HEK293 (cell line): ENCODE measurements at regions not wholly inside any gene's neighbourhood (a gene's known extent, or its start where the extent isn't known, plus 50 kb on each side); places are given as distances from the start of the nearest gene placed in this dataset.

Experiments used
- CTCF ChIA-PET: fragments of 350-600 bp; formaldehyde crosslinking; extraction: SDS; loops from one replicate; lab custom pipeline; 2021; ENCODE audit warnings: antibody characterized with exemption; lab: Yijun Ruan, JAX
- POLR2A ChIA-PET: fragments of 300-600 bp; formaldehyde crosslinking; extraction: SDS; loops from one replicate; lab custom pipeline; 2020; ENCODE audit warnings: antibody characterized with exemption, inconsistent platforms; lab: Yijun Ruan, JAX
- H3K27ac ChIP-seq: fragments of 200-500 bp; sonication (Bioruptor generic); 2 replicates; pipeline ENCODE4 v1.5.1; 2014; ENCODE audit warnings: low read depth, low read length, control low read depth, inconsistent platforms; ENCODE audit errors: extremely low read depth
- H3K36me3 ChIP-seq, 2 experiments: fragments of 200-500 bp in 1 of 2; sonication (Bioruptor generic) in 1 of 2; 1 replicate in 1 of 2; 2 replicates in 1 of 2; pipeline ENCODE4 v1.5.1; 2014 to 2017; ENCODE audit warnings: inconsistent platforms in 2 of 2, low read length in 2 of 2; ENCODE audit not compliant: control insufficient read depth in 2 of 2, insufficient read depth in 1 of 2
- H3K4me1 ChIP-seq: fragments of 200-500 bp; sonication (Bioruptor generic); 2 replicates; pipeline ENCODE4 v1.5.1; 2014; ENCODE audit warnings: mild to moderate bottlenecking, low read length, inconsistent platforms; ENCODE audit not compliant: control insufficient read depth, insufficient read depth
- H3K4me3 ChIP-seq: 2 replicates; pipeline ENCODE4 v1.5.1; 2011; ENCODE audit warnings: low read depth, mild to moderate bottlenecking, control low read depth, low read length, moderate library complexity
- H3K9me3 ChIP-seq: fragments of 200-500 bp; sonication (Bioruptor generic); 2 replicates; pipeline ENCODE4 v1.5.1; 2014; ENCODE audit warnings: low read depth, low read length, inconsistent platforms; ENCODE audit not compliant: control insufficient read depth, insufficient read depth
- HOXC10 ChIP-seq: sonication (generic); formaldehyde crosslinking; IDR thresholded peaks from 2 replicates; pipeline ENCODE4 v1.8.1; 2023; ENCODE audit warnings: mild to moderate bottlenecking, missing genetic modification reagents
- HOXD13 ChIP-seq: sonication (generic); formaldehyde crosslinking; IDR thresholded peaks from 2 replicates; pipeline ENCODE4 v1.8.0; 2022; ENCODE audit warnings: missing genetic modification reagents, borderline replicate concordance
- INSM2 ChIP-seq: fragments of 450-650 bp; formaldehyde crosslinking; IDR thresholded peaks from 2 replicates; pipeline ENCODE4 v1.5.1; 2016; ENCODE audit warnings: missing biosample characterization, missing genetic modification characterization
- KLF16 ChIP-seq: fragments of 450-650 bp; formaldehyde crosslinking; IDR thresholded peaks from 2 replicates; pipeline ENCODE4 v1.5.1; 2017; ENCODE audit warnings: missing biosample characterization, missing genetic modification characterization
- REPIN1 ChIP-seq: fragments of 450-650 bp; formaldehyde crosslinking; IDR thresholded peaks from 2 replicates; pipeline ENCODE4 v1.5.1; 2017; ENCODE audit warnings: missing biosample characterization, missing genetic modification characterization, low read depth
- ZBTB11 ChIP-seq: fragments of 450-650 bp; formaldehyde crosslinking; conservative IDR thresholded peaks from 2 replicates; pipeline ENCODE4 v1.5.1; 2016; ENCODE audit warnings: low read depth, missing biosample characterization, missing genetic modification characterization
- ZBTB17 ChIP-seq: fragments of 450-650 bp; formaldehyde crosslinking; IDR thresholded peaks from 2 replicates; pipeline ENCODE4 v1.5.1; 2016; ENCODE audit warnings: missing biosample characterization, missing genetic modification characterization
- ZBTB21 ChIP-seq: fragments of 450-650 bp; formaldehyde crosslinking; IDR thresholded peaks from 2 replicates; pipeline ENCODE4 v1.5.1; 2017; ENCODE audit warnings: missing biosample characterization, missing genetic modification characterization
- ZIC2 ChIP-seq: fragments of 450-650 bp; formaldehyde crosslinking; IDR thresholded peaks from 2 replicates; pipeline ENCODE4 v1.5.1; 2016; ENCODE audit warnings: missing biosample characterization, missing genetic modification characterization
- ZNF248 ChIP-seq: fragments of 450-650 bp; formaldehyde crosslinking; IDR thresholded peaks from 2 replicates; pipeline ENCODE4 v1.5.1; 2017; ENCODE audit warnings: missing biosample characterization, missing genetic modification characterization
- ZNF366 ChIP-seq: fragments of 450-650 bp; formaldehyde crosslinking; conservative IDR thresholded peaks from 2 replicates; pipeline ENCODE4 v1.5.1; 2016; ENCODE audit warnings: missing biosample characterization, missing genetic modification characterization
- ZNF529 ChIP-seq: fragments of 450-650 bp; formaldehyde crosslinking; IDR thresholded peaks from 2 replicates; pipeline ENCODE4 v1.5.1; 2017; ENCODE audit warnings: missing genetic modification characterization, missing biosample characterization; ENCODE audit not compliant: insufficient replicate concordance
- ZNF548 ChIP-seq: fragments of 450-650 bp; formaldehyde crosslinking; IDR thresholded peaks from 2 replicates; pipeline ENCODE4 v1.5.1; 2016; ENCODE audit warnings: missing biosample characterization, missing genetic modification characterization
- ZNF561 ChIP-seq: fragments of 450-650 bp; IDR thresholded peaks from 2 replicates; pipeline ENCODE4 v1.5.1; 2018; ENCODE audit warnings: missing biosample characterization, missing genetic modification characterization, borderline replicate concordance
- ZNF585B ChIP-seq: fragments of 450-650 bp; formaldehyde crosslinking; IDR thresholded peaks from 2 replicates; pipeline ENCODE4 v1.5.1; 2016; ENCODE audit warnings: missing biosample characterization, missing genetic modification characterization
- ZNF610 ChIP-seq: fragments of 450-650 bp; formaldehyde crosslinking; IDR thresholded peaks from 2 replicates; pipeline ENCODE4 v1.5.1; 2016; ENCODE audit warnings: missing biosample characterization, missing genetic modification characterization, borderline replicate concordance
- ZSCAN16 ChIP-seq: fragments of 450-650 bp; formaldehyde crosslinking; IDR thresholded peaks from 2 replicates; pipeline ENCODE4 v1.5.1; 2016; ENCODE audit warnings: missing biosample characterization, missing genetic modification characterization
- TF ChIP-seq, protein P1 (sequence below): fragments of 450-650 bp; formaldehyde crosslinking; IDR thresholded peaks from 2 replicates; pipeline ENCODE4 v1.5.1; 2016; ENCODE audit warnings: missing biosample characterization, missing genetic modification characterization
- TF ChIP-seq, protein P2 (sequence below): fragments of 450-650 bp; formaldehyde crosslinking; IDR thresholded peaks from 2 replicates; pipeline ENCODE4 v1.5.1; 2016; ENCODE audit warnings: missing biosample characterization, missing genetic modification characterization

DNA sequence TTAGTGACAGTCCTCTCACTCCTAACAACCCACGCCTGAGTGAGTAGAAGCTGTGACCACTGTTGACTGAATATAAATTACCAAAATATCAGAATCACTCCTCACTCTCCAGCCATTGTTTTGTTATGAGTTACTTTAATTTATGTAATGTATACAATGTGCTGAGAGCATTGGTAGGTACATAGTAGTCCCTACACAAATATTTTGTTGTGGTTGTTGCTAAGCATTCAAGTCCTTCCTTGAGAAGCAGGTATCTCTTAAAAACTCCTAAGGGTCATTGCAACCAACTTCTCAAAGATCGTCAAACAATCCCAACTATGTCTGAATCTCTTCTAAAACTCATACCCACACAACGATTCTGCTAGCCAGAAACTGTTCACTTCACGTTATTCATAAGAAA, 476.8 kb upstream of the TNP1 start:
- CTCF ChIA-PET = interaction anchor here (0.6 to 1.0 kb wide), 2 partner anchors 194 to 315 kb away, joined by 3 read pairs; no protein-coding TSS in a partner anchor
- POLR2A ChIA-PET = no interaction called here

GRCh38 chr2:217335341-217335966, 475.6 kb upstream of the TNP1 start:
- TF ChIP-seq HOXD13 (CRISPR knock-in tag) = no peak
- TF ChIP-seq ZNF561 (tag by site-specific recombination) = no peak
- TF ChIP-seq HOXC10 (CRISPR knock-in tag) = no peak
- TF ChIP-seq INSM2 (tag by site-specific recombination) = no peak
- TF ChIP-seq, protein P1, sequence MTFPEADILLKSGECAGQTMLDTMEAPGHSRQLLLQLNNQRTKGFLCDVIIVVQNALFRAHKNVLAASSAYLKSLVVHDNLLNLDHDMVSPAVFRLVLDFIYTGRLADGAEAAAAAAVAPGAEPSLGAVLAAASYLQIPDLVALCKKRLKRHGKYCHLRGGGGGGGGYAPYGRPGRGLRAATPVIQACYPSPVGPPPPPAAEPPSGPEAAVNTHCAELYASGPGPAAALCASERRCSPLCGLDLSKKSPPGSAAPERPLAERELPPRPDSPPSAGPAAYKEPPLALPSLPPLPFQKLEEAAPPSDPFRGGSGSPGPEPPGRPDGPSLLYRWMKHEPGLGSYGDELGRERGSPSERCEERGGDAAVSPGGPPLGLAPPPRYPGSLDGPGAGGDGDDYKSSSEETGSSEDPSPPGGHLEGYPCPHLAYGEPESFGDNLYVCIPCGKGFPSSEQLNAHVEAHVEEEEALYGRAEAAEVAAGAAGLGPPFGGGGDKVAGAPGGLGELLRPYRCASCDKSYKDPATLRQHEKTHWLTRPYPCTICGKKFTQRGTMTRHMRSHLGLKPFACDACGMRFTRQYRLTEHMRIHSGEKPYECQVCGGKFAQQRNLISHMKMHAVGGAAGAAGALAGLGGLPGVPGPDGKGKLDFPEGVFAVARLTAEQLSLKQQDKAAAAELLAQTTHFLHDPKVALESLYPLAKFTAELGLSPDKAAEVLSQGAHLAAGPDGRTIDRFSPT (tag by site-specific recombination) = no peak
- TF ChIP-seq ZBTB11 (tag by site-specific recombination) = no peak
- TF ChIP-seq ZNF248 (tag by site-specific recombination) = no peak
- no peak for TF ChIP-seq ZIC2 (tag by site-specific recombination)
- no peak for TF ChIP-seq ZBTB17
- TF ChIP-seq ZNF610 (tag by site-specific recombination) = no peak
- TF ChIP-seq ZNF585B (tag by site-specific recombination) = no peak
- TF ChIP-seq KLF16 (tag by site-specific recombination) = no peak
- no peak for TF ChIP-seq ZNF529 (tag by site-specific recombination)
- TF ChIP-seq REPIN1 (tag by site-specific recombination) = no peak
- no peak for TF ChIP-seq ZNF366 (tag by site-specific recombination)
- TF ChIP-seq ZSCAN16 (tag by site-specific recombination) = no peak
- no peak overlapping the region for H3K27ac ChIP-seq
- H3K4me3 ChIP-seq = no peak overlapping the region
- H3K9me3 ChIP-seq = no peaks in the 10 kb centered on the region
- ChIA-PET CTCF (interaction anchor here (1.0 to 1.1 kb wide), 2 partner anchors 193 to 378 kb away, joined by 3 read pairs; no protein-coding TSS in a partner anchor), POLR2A (no interaction called here)
- no peaks in the 10 kb centered on the region for H3K4me1 ChIP-seq
- H3K36me3 ChIP-seq = no peaks in the 10 kb centered on the region

More for the DNA sequence above, 476.8 kb upstream of the TNP1 start:
- Histone ChIP-seq H3K9me3 (no peaks in the 10 kb centered on the region), H3K36me3 (no peaks in the 10 kb centered on the region), H3K4me3 (no peak overlapping the region), H3K4me1 (no peaks in the 10 kb centered on the region), H3K27ac (no peak overlapping the region)
- TF ChIP-seq ZNF548 (tag by site-specific recombination) (no peak), ZBTB21 (tag by site-specific recombination) (no peak)
- TF ChIP-seq, protein P2, sequence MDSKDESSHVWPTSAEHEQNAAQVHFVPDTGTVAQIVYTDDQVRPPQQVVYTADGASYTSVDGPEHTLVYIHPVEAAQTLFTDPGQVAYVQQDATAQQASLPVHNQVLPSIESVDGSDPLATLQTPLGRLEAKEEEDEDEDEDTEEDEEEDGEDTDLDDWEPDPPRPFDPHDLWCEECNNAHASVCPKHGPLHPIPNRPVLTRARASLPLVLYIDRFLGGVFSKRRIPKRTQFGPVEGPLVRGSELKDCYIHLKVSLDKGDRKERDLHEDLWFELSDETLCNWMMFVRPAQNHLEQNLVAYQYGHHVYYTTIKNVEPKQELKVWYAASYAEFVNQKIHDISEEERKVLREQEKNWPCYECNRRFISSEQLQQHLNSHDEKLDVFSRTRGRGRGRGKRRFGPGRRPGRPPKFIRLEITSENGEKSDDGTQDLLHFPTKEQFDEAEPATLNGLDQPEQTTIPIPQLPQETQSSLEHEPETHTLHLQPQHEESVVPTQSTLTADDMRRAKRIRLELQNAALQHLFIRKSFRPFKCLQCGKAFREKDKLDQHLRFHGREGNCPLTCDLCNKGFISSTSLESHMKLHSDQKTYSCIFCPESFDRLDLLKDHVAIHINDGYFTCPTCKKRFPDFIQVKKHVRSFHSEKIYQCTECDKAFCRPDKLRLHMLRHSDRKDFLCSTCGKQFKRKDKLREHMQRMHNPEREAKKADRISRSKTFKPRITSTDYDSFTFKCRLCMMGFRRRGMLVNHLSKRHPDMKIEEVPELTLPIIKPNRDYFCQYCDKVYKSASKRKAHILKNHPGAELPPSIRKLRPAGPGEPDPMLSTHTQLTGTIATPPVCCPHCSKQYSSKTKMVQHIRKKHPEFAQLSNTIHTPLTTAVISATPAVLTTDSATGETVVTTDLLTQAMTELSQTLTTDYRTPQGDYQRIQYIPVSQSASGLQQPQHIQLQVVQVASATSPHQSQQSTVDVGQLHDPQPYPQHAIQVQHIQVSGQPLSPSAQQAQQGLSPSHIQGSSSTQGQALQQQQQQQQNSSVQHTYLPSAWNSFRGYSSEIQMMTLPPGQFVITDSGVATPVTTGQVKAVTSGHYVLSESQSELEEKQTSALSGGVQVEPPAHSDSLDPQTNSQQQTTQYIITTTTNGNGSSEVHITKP = no peak
